GM12873 (cell line): ENCODE measurements at regions not wholly inside any gene's neighbourhood (a gene's known extent, or its start where the extent isn't known, plus 50 kb on each side); places are given as distances from the start of the nearest gene placed in this dataset.

Experiments
- CTCF ChIP-seq: IDR thresholded peaks from 2 replicates; pipeline ENCODE4 v1.5.1; 2012; ENCODE audit warnings: low read depth, mild to moderate bottlenecking, moderate library complexity, low read length, control low read depth; ENCODE audit not compliant: insufficient read depth; ENCODE audit errors: missing control alignments

GRCh38 chr7:33798686-33799325 is 106.5 kb upstream of the BMPER start:
- TF ChIP-seq CTCF = no peak

GRCh38 chr7:33799766-33800165 is 105.6 kb upstream of the BMPER start:
- no peak for TF ChIP-seq CTCF

GRCh38 chr7:33802600-33802999 is 102.7 kb upstream of the BMPER start:
- no peak for TF ChIP-seq CTCF

GRCh38 chr7:33804140-33804660 is 101.1 kb upstream of the BMPER start:
- no peak for TF ChIP-seq CTCF

GRCh38 chr7:33805630-33806233 is 99.6 kb upstream of the BMPER start:
- no peak for TF ChIP-seq CTCF

- TF ChIP-seq CTCF = no peak
Measured at GRCh38 chr7:33806298-33807154, 98.8 kb upstream of the BMPER start.

- TF ChIP-seq CTCF = no peak
Measured at GRCh38 chr7:33807155-33807530, 98.2 kb upstream of the BMPER start.
